ENCODE measurements at regions not wholly inside any gene's neighbourhood (a gene's known extent, or its start where the extent isn't known, plus 50 kb on each side); places are given as distances from the start of the nearest gene placed in this dataset.
"Not testable (repeated sequence)": the region's sequence is repeated elsewhere in the genome, so short reads cannot be mapped to it uniquely, and the experiment has no call there.

DNA sequence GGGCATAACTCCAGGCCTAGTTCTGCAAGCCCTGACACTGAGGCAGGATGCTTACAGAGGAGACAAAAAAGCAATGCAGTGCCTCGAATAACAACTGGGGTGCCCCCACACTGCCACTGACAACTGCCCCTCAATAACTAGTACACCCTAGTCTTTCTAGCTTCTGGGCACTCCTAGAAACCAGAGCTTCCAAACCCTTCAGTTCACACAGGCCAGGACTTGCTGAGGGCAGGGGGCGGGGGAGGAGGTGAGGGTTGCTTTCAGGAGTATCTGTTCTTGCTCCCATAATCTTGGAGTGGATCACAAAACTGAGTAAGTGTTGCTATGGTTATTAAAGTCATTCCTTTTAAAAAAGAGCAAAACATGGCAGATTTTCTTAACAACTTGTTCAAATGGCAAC, 333.1 kb downstream of the BCL2L11 start:
- DNase-seq = not testable (repeated sequence)

DNA sequence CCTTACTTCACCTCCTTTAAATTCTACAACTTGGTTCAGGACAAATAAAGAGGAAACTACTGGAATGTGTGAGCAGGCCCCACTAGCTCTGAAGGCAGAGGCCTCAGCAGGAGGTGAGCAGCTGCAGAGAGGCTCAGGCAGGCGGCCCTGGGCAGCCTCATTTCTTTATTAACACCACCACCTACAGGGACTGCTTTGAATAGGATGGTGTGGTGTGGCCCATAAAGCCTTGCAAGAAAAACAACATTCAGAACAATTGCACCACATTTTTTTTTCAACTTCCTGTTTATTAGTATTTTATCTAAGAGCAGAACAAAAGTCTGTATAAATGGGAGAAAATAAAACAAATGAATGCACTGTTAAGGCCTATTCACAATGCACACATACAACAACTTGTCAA, 333.7 kb downstream of the BCL2L11 start:
- not testable (repeated sequence) for DNase-seq

GRCh38 chr2:111455016-111456015, 334.6 kb downstream of the BCL2L11 start:
- DNase-seq = not testable (repeated sequence)

DNA sequence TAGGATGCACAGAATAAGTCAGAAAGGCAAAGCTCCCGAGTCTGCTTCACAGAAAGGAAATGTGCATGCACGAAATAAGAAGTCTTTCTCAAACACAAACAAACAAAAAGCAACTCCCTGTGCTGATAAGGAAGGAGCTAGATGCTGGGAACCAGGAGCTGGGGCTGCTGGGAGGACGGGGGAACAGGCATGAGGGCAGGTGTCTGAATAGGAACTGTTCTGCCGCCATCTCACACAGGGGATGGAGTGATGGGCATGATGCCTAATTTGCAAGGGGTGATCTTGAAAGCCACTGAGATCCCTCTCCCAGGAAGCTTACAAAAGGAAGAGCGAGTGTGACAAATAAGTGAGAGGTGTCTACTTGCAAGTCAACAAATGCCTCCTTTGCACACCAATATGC, 336.5 kb downstream of the BCL2L11 start:
- DNase-seq = not testable (repeated sequence)

- not testable (repeated sequence) for DNase-seq
Observed at GRCh38 chr2:111460901-111461300, 340.2 kb downstream of the BCL2L11 start.

- DNase-seq = not testable (repeated sequence)
Observed at GRCh38 chr2:111461831-111462230, 341.1 kb downstream of the BCL2L11 start.

DNA sequence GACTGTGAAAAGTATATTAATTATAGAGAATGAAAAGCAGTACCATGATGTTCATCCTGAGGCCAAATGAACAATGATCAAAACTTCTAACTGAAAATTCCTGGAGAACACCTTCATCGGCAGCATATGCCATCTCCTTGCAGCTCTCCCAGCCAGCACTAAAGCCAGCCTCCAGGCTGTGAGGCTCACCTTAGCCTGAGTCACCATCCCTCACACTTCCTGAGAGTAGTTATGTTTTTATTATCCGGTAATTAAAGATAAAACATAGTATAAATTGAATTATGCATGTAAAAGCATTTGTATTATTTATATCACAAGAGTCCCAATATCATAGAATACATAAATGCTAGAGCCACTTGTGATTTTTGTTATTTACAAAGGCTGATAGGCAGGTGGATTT, 341.9 kb downstream of the BCL2L11 start:
- not testable (repeated sequence) for DNase-seq

DNA sequence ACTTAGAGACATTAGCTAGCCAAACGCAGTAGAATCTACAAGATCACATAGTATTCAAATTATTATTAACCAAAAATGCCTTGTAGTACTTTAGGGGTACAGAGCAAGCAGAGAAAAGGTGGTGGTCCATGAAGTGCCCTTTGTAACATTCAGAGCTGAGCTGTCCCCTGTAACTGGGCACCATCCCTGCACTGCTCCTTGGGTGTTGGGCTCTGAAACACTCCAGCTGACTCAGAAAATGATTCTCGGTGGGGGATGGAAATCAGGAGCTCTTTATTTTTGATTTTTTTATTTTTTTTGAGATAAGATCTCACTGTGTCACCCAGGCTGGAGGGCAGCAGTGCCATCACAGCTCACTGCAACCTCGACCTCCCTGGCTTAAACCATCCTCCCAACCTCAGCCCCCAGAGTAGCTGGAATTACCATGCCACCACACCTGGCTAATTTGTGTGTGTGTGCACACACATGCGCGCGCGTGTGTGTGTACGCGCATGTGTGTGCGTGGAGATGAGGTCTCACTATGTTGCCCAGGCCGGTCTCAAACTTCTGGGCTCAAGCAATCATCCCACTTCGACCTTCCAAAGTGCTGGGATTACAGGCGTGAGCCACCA, 342.6 kb downstream of the BCL2L11 start:
- DNase-seq = not testable (repeated sequence)

DNA sequence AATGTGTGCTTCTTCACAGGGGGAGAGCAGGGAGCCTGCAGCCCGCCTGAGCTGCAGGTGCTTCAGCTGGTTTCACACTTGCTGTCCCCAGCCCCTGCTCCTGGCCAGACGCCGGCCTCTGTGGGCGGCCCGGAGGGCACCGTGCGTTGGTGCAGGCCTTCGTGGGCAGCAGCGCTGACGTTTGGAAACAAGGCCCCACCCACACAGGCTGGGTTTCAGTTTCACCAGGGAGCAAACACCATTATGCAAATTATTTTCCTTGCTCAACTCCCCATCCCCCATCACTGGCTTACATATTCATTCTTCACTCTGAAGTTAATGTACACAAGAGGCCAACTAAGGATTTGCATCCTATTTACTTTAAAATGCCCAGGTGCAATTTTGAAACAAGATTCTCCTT, 343.2 kb downstream of the BCL2L11 start:
- DNase-seq = not testable (repeated sequence)

GRCh38 chr2:111464367-111464766, 343.7 kb downstream of the BCL2L11 start:
- DNase-seq = not testable (repeated sequence)

DNA sequence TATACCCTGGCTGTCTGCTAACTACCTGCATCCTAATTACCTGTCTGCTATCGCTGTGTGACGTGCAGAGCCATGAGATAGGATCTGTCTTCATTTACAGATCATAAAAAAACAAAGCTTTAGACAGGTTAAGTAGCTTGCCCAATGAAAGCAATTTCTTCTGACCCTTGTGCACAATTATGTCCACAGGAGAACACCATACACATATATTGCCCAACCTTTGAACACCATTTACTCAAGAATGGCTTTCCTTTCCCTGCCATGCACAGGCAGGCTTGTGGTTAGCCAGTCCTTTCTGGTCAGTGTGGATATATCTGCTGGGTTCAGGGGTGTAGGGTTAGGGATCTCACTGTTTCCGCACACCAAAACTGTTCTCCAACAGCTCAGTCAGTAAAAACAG, 344.8 kb downstream of the BCL2L11 start:
- DNase-seq = not testable (repeated sequence)

- not testable (repeated sequence) for DNase-seq
Observed at GRCh38 chr2:111466744-111467143, 346.0 kb downstream of the BCL2L11 start.

GRCh38 chr2:111470924-111471323, 350.2 kb downstream of the BCL2L11 start:
- DNase-seq = not testable (repeated sequence)

DNA sequence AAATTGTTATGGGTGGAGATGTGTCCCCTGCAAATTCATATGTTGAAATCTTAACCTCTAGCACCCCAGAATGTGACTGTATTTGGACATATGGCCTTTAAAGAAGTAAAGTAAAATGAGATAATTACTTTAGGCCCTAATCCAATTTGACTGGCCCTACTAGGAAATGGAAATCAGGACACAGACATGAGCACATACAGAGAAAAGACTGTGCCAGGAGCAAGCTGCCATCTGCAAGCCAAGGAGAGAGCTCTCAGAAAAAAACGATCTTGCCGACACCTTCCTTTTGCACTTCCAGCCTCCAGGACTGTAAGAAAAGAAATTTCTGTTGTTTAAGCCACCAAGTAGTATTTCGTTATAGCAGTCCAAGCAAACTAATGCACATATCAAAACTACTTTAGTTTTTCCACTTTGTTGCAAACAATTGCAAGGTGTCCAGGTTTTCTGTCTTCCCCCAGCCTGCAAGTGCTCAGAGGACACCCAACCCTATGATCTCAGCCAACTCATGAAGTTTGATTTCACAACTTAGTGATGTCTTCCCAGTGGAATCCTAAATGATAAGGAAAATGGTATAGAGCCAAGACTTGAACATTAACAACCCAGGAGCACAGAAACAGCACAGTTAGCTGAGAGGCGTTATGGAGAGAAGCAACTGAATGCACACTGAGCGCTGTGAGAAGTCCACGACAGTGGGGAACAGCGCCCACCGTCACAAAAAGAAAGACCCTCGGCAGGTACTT, 351.2 kb downstream of the BCL2L11 start:
- DNase-seq = not testable (repeated sequence)

GRCh38 chr2:111472844-111473403, 352.2 kb downstream of the BCL2L11 start:
- not testable (repeated sequence) for DNase-seq

DNA sequence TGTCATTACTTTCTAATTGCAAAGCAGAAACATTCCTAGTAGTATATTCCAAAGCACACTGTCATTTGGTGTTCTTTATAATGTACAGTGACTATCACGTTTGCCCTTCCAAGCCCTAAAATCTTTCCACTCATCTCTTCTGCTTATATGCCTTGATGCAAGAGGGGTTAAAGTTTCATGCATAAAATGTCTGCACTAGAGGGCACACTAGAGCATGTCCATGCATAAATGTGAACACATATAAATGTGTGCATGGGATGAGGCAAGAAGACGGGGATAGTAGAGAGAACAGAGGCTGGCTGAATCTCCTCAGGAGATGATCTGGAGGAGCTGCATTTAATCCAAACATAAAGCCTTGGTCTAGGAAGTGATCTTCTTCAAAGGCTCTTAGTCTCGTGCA, 352.8 kb downstream of the BCL2L11 start:
- not testable (repeated sequence) for DNase-seq

GRCh38 chr2:111474198-111474705, 353.5 kb downstream of the BCL2L11 start:
- DNase-seq = not testable (repeated sequence)

DNA sequence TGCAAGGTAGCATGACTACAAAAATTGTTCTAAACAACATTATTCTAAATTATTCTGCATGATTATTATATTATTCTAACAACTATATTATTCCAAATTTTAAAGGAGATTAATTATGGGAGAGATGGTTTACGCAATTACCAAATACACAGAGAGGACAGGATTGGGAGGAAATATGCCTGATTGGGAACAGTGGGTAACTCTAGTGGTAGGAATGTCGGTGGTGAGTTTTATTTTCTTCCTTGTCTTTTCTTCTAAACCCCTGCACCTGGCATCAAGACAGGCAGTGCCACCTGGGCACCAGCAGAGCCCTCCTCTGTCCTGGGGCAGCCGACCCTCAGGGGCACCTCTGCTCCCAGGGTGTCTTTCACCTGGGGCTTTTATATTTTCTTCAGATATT, 357.6 kb downstream of the BCL2L11 start:
- DNase-seq = not testable (repeated sequence)

DNA sequence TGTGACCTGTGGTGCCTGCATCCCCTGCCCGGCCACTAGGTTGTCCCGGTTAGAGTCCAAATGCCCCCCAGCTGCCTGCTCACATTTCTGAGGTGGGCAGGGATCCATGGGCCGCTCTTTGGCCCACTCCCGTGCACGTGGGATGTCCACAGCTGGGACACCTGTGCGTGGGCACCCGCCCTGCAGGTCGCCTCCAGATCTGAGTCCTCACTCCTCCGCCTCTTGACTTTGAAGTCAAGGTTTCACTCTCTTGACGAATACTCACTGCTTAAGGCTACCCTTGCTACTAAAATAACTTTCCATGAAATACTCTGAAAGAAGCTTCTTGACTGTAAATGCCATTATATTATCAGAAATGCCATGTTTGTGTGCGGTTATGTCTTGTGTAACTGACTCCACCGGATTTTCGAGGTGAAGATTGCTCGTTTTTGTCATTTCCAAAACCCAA, 358.2 kb downstream of the BCL2L11 start:
- not testable (repeated sequence) for DNase-seq

- not testable (repeated sequence) for DNase-seq
Observed at GRCh38 chr2:111480016-111480625, 359.4 kb downstream of the BCL2L11 start.

- not testable (repeated sequence) for DNase-seq
Observed at GRCh38 chr2:111480633-111481032, 359.9 kb downstream of the BCL2L11 start.

GRCh38 chr2:111481219-111481618, 360.5 kb downstream of the BCL2L11 start:
- DNase-seq = not testable (repeated sequence)

Data from activated naive CD4-positive, alpha-beta T cell (primary cell).